ENCODE measurements at regions not wholly inside any gene's neighbourhood (a gene's known extent, or its start where the extent isn't known, plus 50 kb on each side); places are given as distances from the start of the nearest gene placed in this dataset.

DNA sequence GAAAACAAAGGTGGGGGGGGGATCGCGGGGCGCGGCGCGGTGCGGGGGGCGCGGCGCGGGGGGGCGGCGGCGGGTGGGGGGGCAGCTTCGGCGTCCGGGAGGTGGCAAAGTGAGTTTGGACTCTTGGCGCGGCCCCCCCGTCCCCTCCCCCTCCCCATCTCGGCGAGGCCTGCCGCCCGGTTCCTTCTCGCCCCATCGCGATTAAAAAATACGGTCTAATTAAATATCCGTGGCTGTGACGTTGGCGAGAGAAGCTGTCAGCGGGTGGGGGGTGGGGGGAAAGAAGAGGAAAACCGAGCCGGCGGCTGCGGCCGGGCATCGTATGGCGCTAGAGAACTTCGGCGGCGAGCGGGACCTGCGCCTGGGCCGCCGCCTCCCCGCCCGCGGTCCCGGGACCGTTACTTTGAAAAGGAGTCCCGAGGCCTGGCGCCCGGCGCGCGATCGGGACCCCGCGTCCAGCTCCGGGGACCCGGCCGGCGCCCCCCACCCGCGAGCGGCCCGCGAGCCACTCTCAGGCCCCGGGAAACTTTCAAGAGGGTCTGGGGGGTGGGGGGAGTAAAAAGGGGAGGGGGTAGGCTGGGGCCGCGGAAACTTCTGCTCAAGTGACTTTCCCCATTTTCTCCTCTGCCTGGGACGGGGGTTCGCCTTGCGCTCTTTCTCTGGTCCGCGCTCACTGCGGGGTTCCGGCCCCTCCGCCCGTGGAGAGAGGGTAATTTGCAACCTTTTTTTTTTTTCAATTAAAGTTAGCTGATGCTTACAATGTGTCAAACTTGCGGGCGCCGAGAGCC is 146.3 kb upstream of the ZNF536 start (continued):
- TF ChIP-seq CTCF (conservative IDR thresholded peaks at IDR 0.05; ENCODE audit: low read depth, low read length) (no peak), BHLHE40 (IDR thresholded peaks at IDR 0.05; ENCODE audit: low read depth, low read length) (no peak), POLR2A (IDR thresholded peaks at IDR 0.05; ENCODE audit: low read depth, low read length) (no peak)

DNA sequence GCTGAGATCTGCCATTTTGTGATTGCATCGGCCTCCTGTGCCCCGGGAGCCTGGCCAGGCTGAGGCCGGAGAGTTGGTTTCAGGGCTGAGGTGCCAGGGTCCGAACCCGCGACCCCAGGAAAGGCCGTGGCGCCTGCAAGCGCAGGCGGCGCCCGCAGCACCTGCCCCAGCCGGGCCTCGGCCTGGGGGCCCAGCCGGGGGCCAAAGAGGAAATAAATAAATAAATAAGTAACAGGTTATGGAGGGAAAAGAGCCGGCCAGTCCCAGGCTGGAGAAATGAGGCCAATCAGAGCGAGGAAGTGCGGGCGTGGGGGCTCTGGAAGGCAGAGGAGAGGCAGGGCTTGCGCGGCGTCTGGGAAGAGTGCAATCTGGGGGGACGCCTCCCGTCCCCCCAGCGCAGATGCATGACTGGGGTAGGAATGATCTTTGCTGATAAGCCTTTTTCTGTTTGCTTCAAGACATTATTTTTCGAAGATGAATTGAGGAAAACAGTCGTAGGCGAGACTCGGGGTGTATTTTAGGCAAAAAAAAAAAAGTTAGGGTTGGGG is 145.6 kb upstream of the ZNF536 start:
- CTCF ChIA-PET: interaction anchor here (0.6 kb wide), 1 partner anchor 333 kb away, joined by 4 read pairs; no protein-coding TSS in a partner anchor
- POLR2A ChIA-PET (ENCODE audit: unreplicated experiment): no interaction called here
- no peak for DNase-seq
- no peak overlapping the region for H2BK20ac ChIP-seq (ENCODE audit: low read depth, low read length)
- no peak overlapping the region for H3K4ac ChIP-seq (ENCODE audit: low read depth, low read length)
- intact Hi-C loops (cut with micrococcal nuclease): loop anchor here (10.0 kb wide), 2 partner anchors 282 to 418 kb away; partner anchors contain the start of gene URI1
- H2AK9ac ChIP-seq (replicated peaks; ENCODE audit: low read depth, low read length, poor library complexity): no peak overlapping the region
- no peak overlapping the region for H2BK15ac ChIP-seq (ENCODE audit: low read depth, low read length)
- H4K5ac ChIP-seq (ENCODE audit: low read depth, low read length): no peak overlapping the region
- no peak overlapping the region for H3K9ac ChIP-seq (ENCODE audit: low read depth, low read length)
- no peaks in the 10 kb centered on the region for H4K20me1 ChIP-seq (ENCODE audit: insufficient read depth, low read length)
- peak overlapping the region; percentile 78 for H3K4me2 ChIP-seq (ENCODE audit: low read depth, low read length)
- no peak overlapping the region for H4K8ac ChIP-seq (ENCODE audit: low read depth in 2 of 2, low read length in 2 of 2)
- no peak overlapping the region for H3K23ac ChIP-seq (ENCODE audit: low read depth, low read length)
- 2% methylated on average over 9 of the region's 29 CpGs; no CpG with 5 or more reads in 1 of the 2 experiments for WGBS, 2 experiments (ENCODE audit: extremely low coverage in 2 of 2, insufficient read length in 1 of 2)
- no peak overlapping the region for H3K18ac ChIP-seq (ENCODE audit: low read depth, low read length)
- peak overlapping the region; percentile 68 for H2AFZ ChIP-seq (replicated peaks; ENCODE audit: low read length, poor library complexity)
- no peaks in the 10 kb centered on the region for H3K79me1 ChIP-seq (ENCODE audit: low read depth in 1 of 2, low read length in 2 of 2)
- BruUV-seq (replicated peaks): no TSS peak
- no peak overlapping the region for H3K27ac ChIP-seq (ENCODE audit: insufficient read depth, low read length)
- no peaks in the 10 kb centered on the region for H3K36me3 ChIP-seq (ENCODE audit: control insufficient read depth, insufficient read depth, low read length)
- dilution Hi-C loops (cut with HindIII; ENCODE audit: low sequenced_read_pairs, unreplicated experiment): no loop called here
- H4K91ac ChIP-seq (ENCODE audit: insufficient read depth, low read depth, low read length): no peak overlapping the region
- no peak overlapping the region for H3K14ac ChIP-seq (replicated peaks; ENCODE audit: low read depth, low read length)
- peaks cover 61% of the 10 kb centered on the region for H3K27me3 ChIP-seq (ENCODE audit: control insufficient read depth, insufficient read depth, low read length)
- H3K4me3 ChIP-seq (ENCODE audit: insufficient read depth, low read depth, low read length): no peak overlapping the region
- no peaks in the 10 kb centered on the region for H3K9me1 ChIP-seq (ENCODE audit: insufficient read depth, low read length)
- H2AK5ac ChIP-seq (ENCODE audit: low read depth, low read length): no peak overlapping the region
- no peak overlapping the region for H2BK120ac ChIP-seq (ENCODE audit: low read depth, low read length)
- ATAC-seq (ENCODE audit: low read depth): no peak
- in situ Hi-C loops (cut with MboI; ENCODE audit: low sequenced_read_pairs): no loop called here
- no peaks in the 10 kb centered on the region for H3K9me3 ChIP-seq (ENCODE audit: control insufficient read depth, insufficient read depth, low read length)
- H3K4me1 ChIP-seq (ENCODE audit: control insufficient read depth, insufficient read depth, low read length): peaks cover 4% of the 10 kb centered on the region; the same call in 1 of the 2 replicates
- no peak for TF ChIP-seq CEBPB (IDR thresholded peaks at IDR 0.05; ENCODE audit: low read depth, low read length)
- TF ChIP-seq BHLHE40 (IDR thresholded peaks at IDR 0.05; ENCODE audit: low read depth, low read length): no peak
- H2BK5ac ChIP-seq (ENCODE audit: low read depth, low read length, poor library complexity, severe bottlenecking): no peak overlapping the region
- no peak overlapping the region for H3K56ac ChIP-seq (ENCODE audit: extremely low read depth, insufficient read depth, low read length)

All from IMR-90 (cell line).